ENCODE measurements at regions not wholly inside any gene's neighbourhood (a gene's known extent, or its start where the extent isn't known, plus 50 kb on each side); places are given as distances from the start of the nearest gene placed in this dataset.

DNA sequence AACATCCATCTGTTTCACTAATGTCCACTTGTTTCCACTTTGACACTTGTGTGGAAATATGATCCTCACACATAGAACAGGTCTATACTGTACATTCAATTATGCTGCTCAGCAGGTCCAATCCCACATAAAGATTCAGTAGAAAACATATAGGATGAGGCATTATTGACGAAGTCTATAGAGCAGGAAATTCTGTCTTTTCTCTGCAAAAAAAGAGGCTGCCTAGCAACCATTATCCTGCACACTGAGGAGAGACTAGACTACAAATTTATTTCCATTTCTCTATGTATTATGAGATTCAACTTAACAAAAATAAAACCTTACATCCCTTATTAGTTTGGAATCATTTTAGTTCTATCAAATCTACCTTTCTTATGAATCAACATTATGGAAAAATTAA, 204.6 kb upstream of the POM121L12 start:
- Histone ChIP-seq H3K4me1 (ENCODE audit: low read depth) (no peaks in the 10 kb centered on the region), H3K9me3 (no peaks in the 10 kb centered on the region), H3K36me3 (ENCODE audit: low read depth) (no peaks in the 10 kb centered on the region), H3K4me3 (no peak overlapping the region)
- ATAC-seq (no peak), DNase-seq (no peak)
- intact Hi-C loops (cut with DNase I, micrococcal nuclease) = no loop called here
- TF ChIP-seq, protein P1, sequence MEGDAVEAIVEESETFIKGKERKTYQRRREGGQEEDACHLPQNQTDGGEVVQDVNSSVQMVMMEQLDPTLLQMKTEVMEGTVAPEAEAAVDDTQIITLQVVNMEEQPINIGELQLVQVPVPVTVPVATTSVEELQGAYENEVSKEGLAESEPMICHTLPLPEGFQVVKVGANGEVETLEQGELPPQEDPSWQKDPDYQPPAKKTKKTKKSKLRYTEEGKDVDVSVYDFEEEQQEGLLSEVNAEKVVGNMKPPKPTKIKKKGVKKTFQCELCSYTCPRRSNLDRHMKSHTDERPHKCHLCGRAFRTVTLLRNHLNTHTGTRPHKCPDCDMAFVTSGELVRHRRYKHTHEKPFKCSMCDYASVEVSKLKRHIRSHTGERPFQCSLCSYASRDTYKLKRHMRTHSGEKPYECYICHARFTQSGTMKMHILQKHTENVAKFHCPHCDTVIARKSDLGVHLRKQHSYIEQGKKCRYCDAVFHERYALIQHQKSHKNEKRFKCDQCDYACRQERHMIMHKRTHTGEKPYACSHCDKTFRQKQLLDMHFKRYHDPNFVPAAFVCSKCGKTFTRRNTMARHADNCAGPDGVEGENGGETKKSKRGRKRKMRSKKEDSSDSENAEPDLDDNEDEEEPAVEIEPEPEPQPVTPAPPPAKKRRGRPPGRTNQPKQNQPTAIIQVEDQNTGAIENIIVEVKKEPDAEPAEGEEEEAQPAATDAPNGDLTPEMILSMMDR (IDR thresholded peaks at IDR 0.05) = no peak

DNA sequence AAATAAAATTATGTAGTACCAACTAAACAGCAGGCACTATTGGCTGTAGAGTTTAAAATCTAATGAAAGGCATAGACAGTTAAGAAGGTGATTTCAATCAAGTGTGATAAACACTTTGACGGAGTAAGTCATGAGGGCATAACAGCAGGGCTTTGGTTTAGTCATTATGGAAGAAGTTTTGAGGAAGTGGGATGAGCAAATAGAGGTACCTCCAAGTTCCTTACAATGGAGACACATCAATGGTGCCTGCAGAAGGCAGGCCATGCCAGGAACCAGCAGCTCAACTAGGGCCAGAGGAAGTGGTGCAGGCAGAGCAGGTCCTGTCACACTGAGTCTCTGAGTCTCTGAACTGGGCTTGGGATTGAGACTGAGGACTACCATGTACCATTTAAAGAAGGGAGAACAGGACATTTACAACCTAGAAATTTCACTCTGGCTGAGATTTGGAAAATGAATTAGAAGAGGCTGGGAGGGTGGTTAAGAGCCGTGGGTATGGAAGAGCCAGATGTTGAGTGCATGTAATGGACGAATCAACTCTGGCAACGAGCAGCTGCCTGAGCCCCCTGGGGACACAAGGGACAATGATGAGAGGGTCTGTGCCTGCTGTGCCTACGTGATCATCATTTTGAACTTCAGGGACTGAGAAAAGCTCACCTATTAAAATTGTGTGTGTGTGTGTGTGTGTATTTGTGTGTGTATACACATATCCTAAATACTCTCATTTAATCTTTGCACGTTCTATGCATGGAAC, 208.7 kb upstream of the POM121L12 start:
- no peaks in the 10 kb centered on the region for H3K4me1 ChIP-seq (ENCODE audit: low read depth)
- ATAC-seq = no peak
- no peak for DNase-seq
- intact Hi-C loops (cut with DNase I, micrococcal nuclease) = no loop called here
- peaks cover 9% of the 10 kb centered on the region for H3K9me3 ChIP-seq
- H3K4me3 ChIP-seq = no peak overlapping the region
- no peaks in the 10 kb centered on the region for H3K36me3 ChIP-seq (ENCODE audit: low read depth)
- TF ChIP-seq, protein P1 (IDR thresholded peaks at IDR 0.05) = no peak

DNA sequence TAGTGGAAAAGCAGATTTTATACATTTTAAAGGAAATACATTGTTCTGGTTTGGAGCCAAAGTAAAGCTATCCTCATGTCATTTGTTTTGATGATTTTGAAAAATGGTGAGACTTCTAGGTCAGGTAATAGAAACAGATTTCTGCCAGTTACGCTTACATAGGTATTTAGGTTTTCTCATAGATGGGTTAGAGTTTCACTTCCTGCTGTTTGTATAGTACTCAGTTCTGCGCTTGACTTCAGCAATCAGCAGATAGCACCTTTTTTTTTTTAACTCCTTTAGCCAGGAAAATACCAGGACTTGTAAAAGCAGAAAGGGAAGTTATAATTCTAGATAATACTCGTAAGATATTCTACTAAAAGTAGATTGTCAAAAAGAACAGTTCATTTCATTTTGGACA, 209.8 kb upstream of the POM121L12 start:
- H3K4me3 ChIP-seq = no peak overlapping the region
- peaks cover 19% of the 10 kb centered on the region for H3K9me3 ChIP-seq
- H3K36me3 ChIP-seq (ENCODE audit: low read depth) = no peaks in the 10 kb centered on the region
- no peaks in the 10 kb centered on the region for H3K4me1 ChIP-seq (ENCODE audit: low read depth)
- intact Hi-C loops (cut with DNase I, micrococcal nuclease) = no loop called here
- ATAC-seq = no peak
- TF ChIP-seq, protein P1 (IDR thresholded peaks at IDR 0.05) = no peak
- DNase-seq = no peak

DNA sequence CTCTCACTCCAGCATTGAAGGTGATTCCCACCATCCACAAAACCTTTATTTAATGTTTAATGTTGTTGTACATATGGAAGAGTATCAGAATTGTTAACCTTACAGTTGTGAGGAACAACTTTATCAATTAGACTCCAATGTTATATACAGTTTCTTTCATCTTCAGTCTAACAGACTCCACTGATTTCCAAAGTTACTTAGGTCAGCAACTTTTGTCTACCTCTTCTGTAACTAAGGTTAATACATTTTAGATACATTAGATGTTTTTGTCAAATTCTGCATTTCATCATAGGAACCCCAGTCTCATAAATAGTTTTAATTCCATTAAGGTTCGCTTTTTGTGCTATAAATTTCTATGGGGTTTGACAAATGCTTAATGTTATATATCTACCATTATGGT, 223.9 kb upstream of the POM121L12 start:
- no peak for ATAC-seq
- no peak overlapping the region for H3K4me3 ChIP-seq
- no peaks in the 10 kb centered on the region for H3K4me1 ChIP-seq (ENCODE audit: low read depth)
- no peaks in the 10 kb centered on the region for H3K9me3 ChIP-seq
- TF ChIP-seq, protein P1 (IDR thresholded peaks at IDR 0.05) = no peak
- no peaks in the 10 kb centered on the region for H3K36me3 ChIP-seq (ENCODE audit: low read depth)
- intact Hi-C loops (cut with DNase I, micrococcal nuclease) = no loop called here
- DNase-seq = no peak

DNA sequence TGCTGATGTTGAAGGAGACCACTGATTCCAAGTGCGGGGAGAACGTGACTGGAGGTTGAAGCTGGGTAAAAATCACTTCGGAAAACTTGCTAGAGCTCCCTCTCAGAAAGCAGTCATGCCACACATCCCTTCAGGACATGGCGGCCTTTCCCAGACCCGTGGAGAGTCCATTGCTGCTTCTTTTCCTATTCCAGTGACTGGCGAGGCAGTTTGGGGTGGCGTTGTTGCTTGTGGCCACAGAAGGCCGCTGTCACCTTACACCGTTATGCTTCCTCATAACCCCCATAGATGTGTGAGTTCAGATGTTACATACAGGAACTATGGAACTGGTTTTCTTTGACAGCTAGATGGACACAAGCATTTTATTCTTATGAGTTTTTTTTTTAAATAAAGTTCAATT, 235.6 kb upstream of the POM121L12 start:
- H3K4me3 ChIP-seq = no peak overlapping the region
- no peak for DNase-seq
- H3K9me3 ChIP-seq = no peaks in the 10 kb centered on the region
- no peaks in the 10 kb centered on the region for H3K4me1 ChIP-seq (ENCODE audit: low read depth)
- H3K36me3 ChIP-seq (ENCODE audit: low read depth) = no peaks in the 10 kb centered on the region
- intact Hi-C loops (cut with DNase I, micrococcal nuclease) = no loop called here
- ATAC-seq = no peak
- TF ChIP-seq, protein P1 (IDR thresholded peaks at IDR 0.05) = no peak

DNA sequence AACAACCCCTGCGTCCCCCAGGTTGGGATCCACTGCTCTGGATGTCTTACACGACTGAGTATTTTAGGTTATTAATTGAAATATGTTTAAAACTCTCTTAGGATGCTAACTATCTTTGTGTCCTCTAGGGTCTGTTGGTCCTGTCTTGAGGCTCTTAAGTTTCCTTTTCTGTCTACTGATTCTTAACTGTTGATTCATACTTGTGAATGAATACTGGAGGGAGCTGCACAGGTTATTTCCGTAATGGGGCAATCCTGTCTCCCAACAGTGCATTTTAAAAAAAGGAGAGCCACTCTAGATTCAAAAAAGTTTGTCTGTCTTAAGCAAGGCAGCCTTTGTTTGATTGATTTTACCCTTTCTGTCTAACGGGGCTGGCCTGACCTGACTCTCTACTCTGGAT, 237.6 kb upstream of the POM121L12 start:
- ATAC-seq = no peak
- H3K36me3 ChIP-seq (ENCODE audit: low read depth) = no peaks in the 10 kb centered on the region
- TF ChIP-seq, protein P1 (IDR thresholded peaks at IDR 0.05) = no peak
- H3K4me3 ChIP-seq = no peak overlapping the region
- H3K9me3 ChIP-seq = no peaks in the 10 kb centered on the region
- DNase-seq = no peak
- intact Hi-C loops (cut with DNase I, micrococcal nuclease) = no loop called here
- no peaks in the 10 kb centered on the region for H3K4me1 ChIP-seq (ENCODE audit: low read depth)
